ENCODE measurements at regions not wholly inside any gene's neighbourhood (a gene's known extent, or its start where the extent isn't known, plus 50 kb on each side); places are given as distances from the start of the nearest gene placed in this dataset.

GRCh38 chr1:175889848-175890247 lies 146.5 kb upstream of the TNR start (continued):
- TF ChIP-seq ATF2 (IDR thresholded peaks at IDR 0.05; ENCODE audit: low read length) (no peak), JUND (IDR thresholded peaks at IDR 0.05; ENCODE audit: low read length) (no peak), BACH1 (IDR thresholded peaks at IDR 0.05; ENCODE audit: low read length) (no peak), E2F6 (IDR thresholded peaks at IDR 0.05) (no peak)
